B cell (primary cell): ENCODE measurements at regions not wholly inside any gene's neighbourhood (a gene's known extent, or its start where the extent isn't known, plus 50 kb on each side); places are given as distances from the start of the nearest gene placed in this dataset.

ENCODE experiments used
- EZH2 ChIP-seq: IDR thresholded peaks from 2 replicates; pipeline ENCODE4 v1.6.1; 2012; ENCODE audit warnings: borderline replicate concordance, low read depth, mild to moderate bottlenecking, moderate library complexity, low read length; ENCODE audit not compliant: insufficient read depth, poor library complexity, severe bottlenecking
- TF ChIP-seq, protein P1 (sequence below): fragments of 200-600 bp; IDR thresholded peaks from one replicate; pipeline ENCODE4 v1.8.0; 2022; ENCODE audit warnings: antibody characterized with exemption, mild to moderate bottlenecking

DNA sequence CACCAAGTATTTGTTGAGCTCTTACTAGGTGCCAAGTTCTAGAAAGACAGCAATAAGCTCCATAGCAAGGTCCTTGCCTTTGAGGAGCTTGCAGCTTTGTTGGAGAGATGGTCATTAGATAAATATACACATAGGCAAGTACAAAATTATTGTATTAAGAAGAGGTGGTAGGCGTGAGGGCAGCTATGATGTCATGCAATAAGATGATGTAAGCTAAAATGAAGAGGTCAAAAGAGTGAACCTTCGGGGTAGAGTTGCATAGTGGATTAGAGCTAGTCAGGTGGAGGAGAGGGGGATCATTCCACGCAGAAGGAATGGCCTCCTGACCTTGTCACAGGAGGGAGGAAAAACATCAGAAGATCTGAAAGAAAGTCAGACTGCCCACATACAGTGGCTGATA lies 141.9 kb upstream of the PCSK2 start:
- TF ChIP-seq, protein P1, sequence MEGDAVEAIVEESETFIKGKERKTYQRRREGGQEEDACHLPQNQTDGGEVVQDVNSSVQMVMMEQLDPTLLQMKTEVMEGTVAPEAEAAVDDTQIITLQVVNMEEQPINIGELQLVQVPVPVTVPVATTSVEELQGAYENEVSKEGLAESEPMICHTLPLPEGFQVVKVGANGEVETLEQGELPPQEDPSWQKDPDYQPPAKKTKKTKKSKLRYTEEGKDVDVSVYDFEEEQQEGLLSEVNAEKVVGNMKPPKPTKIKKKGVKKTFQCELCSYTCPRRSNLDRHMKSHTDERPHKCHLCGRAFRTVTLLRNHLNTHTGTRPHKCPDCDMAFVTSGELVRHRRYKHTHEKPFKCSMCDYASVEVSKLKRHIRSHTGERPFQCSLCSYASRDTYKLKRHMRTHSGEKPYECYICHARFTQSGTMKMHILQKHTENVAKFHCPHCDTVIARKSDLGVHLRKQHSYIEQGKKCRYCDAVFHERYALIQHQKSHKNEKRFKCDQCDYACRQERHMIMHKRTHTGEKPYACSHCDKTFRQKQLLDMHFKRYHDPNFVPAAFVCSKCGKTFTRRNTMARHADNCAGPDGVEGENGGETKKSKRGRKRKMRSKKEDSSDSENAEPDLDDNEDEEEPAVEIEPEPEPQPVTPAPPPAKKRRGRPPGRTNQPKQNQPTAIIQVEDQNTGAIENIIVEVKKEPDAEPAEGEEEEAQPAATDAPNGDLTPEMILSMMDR, result no peak
- no peak for TF ChIP-seq EZH2
